WTC11 (cell line): ENCODE measurements at regions not wholly inside any gene's neighbourhood (a gene's known extent, or its start where the extent isn't known, plus 50 kb on each side); places are given as distances from the start of the nearest gene placed in this dataset.

Experiments used
- ATAC-seq: fragments of 200-7000 bp; cut with Tn5 transposase; 2 replicates; pipeline ENCODE4 v1.10.0; 2021; ENCODE audit warnings: mild to moderate bottlenecking, moderate library complexity
- CTCF ChIA-PET: fragments of 300-600 bp; sonication (Branson Sonifier 250); formaldehyde crosslinking; loops from one replicate; lab custom pipeline; 2021; ENCODE audit warnings: antibody characterized with exemption; lab: Charles Lee
- POLR2A ChIA-PET: fragments of 350-600 bp; sonication (Branson Sonifier 250); formaldehyde crosslinking; loops from one replicate; lab custom pipeline; 2021; ENCODE audit warnings: antibody characterized with exemption; lab: Charles Lee
- DNase-seq: peaks from one replicate; pipeline ENCODE4 v3.0.0; 2021; ENCODE audit warnings: low spot score
- H3K27ac Mint-ChIP-seq: 2 replicates; pipeline ENCODE4 v1.8.0; 2021; ENCODE audit warnings: mixed read lengths
- H3K27me3 Mint-ChIP-seq: 2 replicates; pipeline ENCODE4 v1.8.0; 2021; ENCODE audit warnings: low read depth, mild to moderate bottlenecking, moderate library complexity, mixed read lengths
- H3K36me3 Mint-ChIP-seq: 2 replicates; pipeline ENCODE4 v1.8.0; 2021; ENCODE audit warnings: mixed read lengths
- H3K4me1 Mint-ChIP-seq: 2 replicates; pipeline ENCODE4 v1.8.0; 2022; ENCODE audit warnings: mixed read lengths
- H3K4me3 Mint-ChIP-seq: 2 replicates; pipeline ENCODE4 v1.8.0; 2021; ENCODE audit warnings: mild to moderate bottlenecking, moderate library complexity, mixed read lengths
- H3K9me3 Mint-ChIP-seq: 2 replicates; pipeline ENCODE4 v1.8.0; 2021; ENCODE audit warnings: mixed read lengths
- ARID4B ChIP-seq: sonication (generic); formaldehyde crosslinking; IDR thresholded peaks from 2 replicates; pipeline ENCODE4 v1.8.0; 2023; ENCODE audit warnings: missing genetic modification reagents, mild to moderate bottlenecking, borderline replicate concordance
- ATF6 ChIP-seq: sonication (generic); formaldehyde crosslinking; IDR thresholded peaks from 2 replicates; pipeline ENCODE4 v1.8.1; 2023; ENCODE audit warnings: mild to moderate bottlenecking, missing genetic modification reagents
- E2F4 ChIP-seq: sonication (generic); formaldehyde crosslinking; IDR thresholded peaks from 2 replicates; pipeline ENCODE4 v1.8.1; 2022; ENCODE audit warnings: low read depth, mild to moderate bottlenecking, moderate library complexity, missing genetic modification reagents, borderline replicate concordance
- ETV6 ChIP-seq: sonication (generic); formaldehyde crosslinking; IDR thresholded peaks from 2 replicates; pipeline ENCODE4 v1.8.1; 2022; ENCODE audit warnings: mild to moderate bottlenecking, missing genetic modification reagents
- FOXJ3 ChIP-seq: sonication (generic); formaldehyde crosslinking; IDR thresholded peaks from 2 replicates; pipeline ENCODE4 v1.9.0; 2021; ENCODE audit warnings: missing genetic modification reagents, mild to moderate bottlenecking, borderline replicate concordance
- FOXP4 ChIP-seq: sonication (generic); formaldehyde crosslinking; IDR thresholded peaks from 2 replicates; pipeline ENCODE4 v1.8.0; 2022; ENCODE audit warnings: mild to moderate bottlenecking, missing genetic modification reagents
- GABPB1 ChIP-seq: sonication (generic); formaldehyde crosslinking; IDR thresholded peaks from 2 replicates; pipeline ENCODE4 v1.8.1; 2023; ENCODE audit warnings: mild to moderate bottlenecking, missing genetic modification reagents
- JUN ChIP-seq: sonication (generic); formaldehyde crosslinking; IDR thresholded peaks from 2 replicates; pipeline ENCODE4 v1.8.0; 2023; ENCODE audit warnings: mild to moderate bottlenecking, missing genetic modification reagents
- KAT7 ChIP-seq: sonication (generic); formaldehyde crosslinking; IDR thresholded peaks from 2 replicates; pipeline ENCODE4 v1.8.1; 2023; ENCODE audit warnings: missing genetic modification reagents, mild to moderate bottlenecking, borderline replicate concordance
- NR3C1 ChIP-seq: sonication (generic); formaldehyde crosslinking; conservative IDR thresholded peaks from 2 replicates; pipeline ENCODE4 v1.8.1; 2023; ENCODE audit warnings: low read depth, mild to moderate bottlenecking, missing genetic modification reagents
- TCF7 ChIP-seq: sonication (generic); formaldehyde crosslinking; IDR thresholded peaks from 2 replicates; pipeline ENCODE4 v1.8.0; 2022; ENCODE audit warnings: mild to moderate bottlenecking, low read depth, missing genetic modification reagents, moderate library complexity
- TP53 ChIP-seq: sonication (generic); formaldehyde crosslinking; IDR thresholded peaks from 2 replicates; pipeline ENCODE4 v1.8.1; 2023; ENCODE audit warnings: mild to moderate bottlenecking, missing genetic modification reagents
- ZNF121 ChIP-seq: sonication (generic); formaldehyde crosslinking; IDR thresholded peaks from 2 replicates; pipeline ENCODE4 v1.8.0; 2023; ENCODE audit warnings: missing genetic modification reagents
- ZNF281 ChIP-seq: sonication (generic); formaldehyde crosslinking; IDR thresholded peaks from 2 replicates; pipeline ENCODE4 v1.8.0; 2023; ENCODE audit warnings: mild to moderate bottlenecking, missing genetic modification reagents
- ZNF512 ChIP-seq: sonication (generic); formaldehyde crosslinking; IDR thresholded peaks from 2 replicates; pipeline ENCODE4 v1.8.1; 2022; ENCODE audit warnings: missing genetic modification reagents, borderline replicate concordance
- ZNF671 ChIP-seq: fragments of 250-450 bp; sonication (Bioruptor Pico); IDR thresholded peaks from 2 replicates; pipeline ENCODE4 v1.8.0; 2021; ENCODE audit warnings: mild to moderate bottlenecking
- ZSCAN18 ChIP-seq: fragments of 250-450 bp; sonication (Bioruptor Pico); IDR thresholded peaks from 2 replicates; pipeline ENCODE4 v2.1.2; 2022; ENCODE audit warnings: mild to moderate bottlenecking, moderate library complexity

- POLR2A ChIA-PET: no interaction called here
- CTCF ChIA-PET: no interaction called here
These were observed 298.6 kb upstream of the ANKH start for GRCh38 chr5:15170173-15170572.

GRCh38 chr5:15168358-15168757 lies 296.8 kb upstream of the ANKH start:
- H3K27me3 Mint-ChIP-seq: no peaks in the 10 kb centered on the region; the same call in 1 of the 2 replicates
- H3K4me1 Mint-ChIP-seq: no peaks in the 10 kb centered on the region
- DNase-seq (no peak), ATAC-seq (no peak)
- CTCF ChIA-PET: no interaction called here
- POLR2A ChIA-PET: no interaction called here
- no peak overlapping the region for H3K27ac Mint-ChIP-seq
- no peak overlapping the region for H3K4me3 Mint-ChIP-seq
- peaks cover 30% of the 10 kb centered on the region for H3K9me3 Mint-ChIP-seq
- TF ChIP-seq ATF6 (CRISPR knock-in tag) (no peak), ZNF671 (CRISPR knock-in tag) (no peak), TP53 (CRISPR knock-in tag) (no peak), ZNF281 (CRISPR knock-in tag) (no peak), ZNF121 (CRISPR knock-in tag) (no peak), E2F4 (CRISPR knock-in tag) (no peak), ARID4B (CRISPR knock-in tag) (no peak), KAT7 (CRISPR knock-in tag) (no peak), FOXP4 (CRISPR knock-in tag) (no peak), TCF7 (CRISPR knock-in tag) (no peak), NR3C1 (no peak), JUN (CRISPR knock-in tag) (no peak), GABPB1 (CRISPR knock-in tag) (no peak), ZSCAN18 (no peak), FOXJ3 (CRISPR knock-in tag) (no peak)
- peaks cover 12% of the 10 kb centered on the region for H3K36me3 Mint-ChIP-seq

More at GRCh38 chr5:15170173-15170572, 298.6 kb upstream of the ANKH start:
- H3K4me1 Mint-ChIP-seq: no peaks in the 10 kb centered on the region
- TF ChIP-seq ETV6: no peak
- peak; percentile 85; the same call in 1 of the 2 replicates for TF ChIP-seq ZNF512 (CRISPR knock-in tag)
- ATAC-seq (no peak), DNase-seq (no peak)
- peaks cover 22% of the 10 kb centered on the region for H3K9me3 Mint-ChIP-seq
- peaks cover 12% of the 10 kb centered on the region for H3K36me3 Mint-ChIP-seq
- H3K4me3 Mint-ChIP-seq: no peak overlapping the region
- no peaks in the 10 kb centered on the region; the same call in 1 of the 2 replicates for H3K27me3 Mint-ChIP-seq
- no peak overlapping the region for H3K27ac Mint-ChIP-seq
